LNCaP clone FGC (cell line): ENCODE measurements at regions not wholly inside any gene's neighbourhood (a gene's known extent, or its start where the extent isn't known, plus 50 kb on each side); places are given as distances from the start of the nearest gene placed in this dataset.

ENCODE experiments used
- DNase-seq: peaks from one replicate; pipeline ENCODE4 v3.0.0-alpha.2; 2011; ENCODE audit warnings: low read depth
- H3K4me3 ChIP-seq: 2 replicates; pipeline ENCODE4 v1.5.1; 2011; ENCODE audit warnings: mild to moderate bottlenecking, low read depth, low read length, control low read depth
- CTCF ChIP-seq: IDR thresholded peaks from 2 replicates; pipeline ENCODE4 v1.5.1; 2012; ENCODE audit warnings: mild to moderate bottlenecking; ENCODE audit not compliant: control insufficient read depth, insufficient read depth; ENCODE audit errors: extremely low read depth

GRCh38 chr1:199762572-199762971 lies 264.9 kb upstream of the NR5A2 start:
- TF ChIP-seq CTCF = no peak
- H3K4me3 ChIP-seq = no peak overlapping the region
- DNase-seq = no peak

GRCh38 chr1:199766218-199766792 lies 261.2 kb upstream of the NR5A2 start:
- DNase-seq = no peak
- TF ChIP-seq CTCF = no peak
- no peak overlapping the region for H3K4me3 ChIP-seq

GRCh38 chr1:199767700-199768099 lies 259.8 kb upstream of the NR5A2 start:
- DNase-seq = no peak
- no peak for TF ChIP-seq CTCF
- H3K4me3 ChIP-seq = no peak overlapping the region

GRCh38 chr1:199774433-199775089 lies 252.9 kb upstream of the NR5A2 start:
- no peak overlapping the region for H3K4me3 ChIP-seq
- DNase-seq = peak; percentile 62
- TF ChIP-seq CTCF = no peak

GRCh38 chr1:199776768-199777497 lies 250.6 kb upstream of the NR5A2 start:
- no peak overlapping the region for H3K4me3 ChIP-seq
- TF ChIP-seq CTCF = no peak
- DNase-seq = no peak

- H3K4me3 ChIP-seq = no peak overlapping the region
- DNase-seq = peak; percentile 52
- TF ChIP-seq CTCF = no peak
Measured at GRCh38 chr1:199778324-199778955, 249.1 kb upstream of the NR5A2 start.
